Loucy (cell line): ENCODE measurements at regions not wholly inside any gene's neighbourhood (a gene's known extent, or its start where the extent isn't known, plus 50 kb on each side); places are given as distances from the start of the nearest gene placed in this dataset.

Experiments
- CTCF ChIP-seq: fragments of 200-600 bp; sonication (generic); conservative IDR thresholded peaks from 2 replicates; pipeline ENCODE4 v1.5.1; 2014; ENCODE audit warnings: mild to moderate bottlenecking, antibody characterized with exemption, low read length
- EZH2phosphoT487 ChIP-seq: fragments of 200-600 bp; IDR thresholded peaks from 2 replicates; pipeline ENCODE4 v1.6.1; 2018; ENCODE audit warnings: antibody characterized with exemption, mild to moderate bottlenecking, moderate library complexity, borderline replicate concordance

GRCh38 chr2:146931109-146931508 is 913.7 kb upstream of the ACVR2A start:
- TF ChIP-seq CTCF (no peak), EZH2phosphoT487 (no peak)
